ENCODE measurements at regions not wholly inside any gene's neighbourhood (a gene's known extent, or its start where the extent isn't known, plus 50 kb on each side); places are given as distances from the start of the nearest gene placed in this dataset.
"Not testable (repeated sequence)": the region's sequence is repeated elsewhere in the genome, so short reads cannot be mapped to it uniquely, and the experiment has no call there.

DNA sequence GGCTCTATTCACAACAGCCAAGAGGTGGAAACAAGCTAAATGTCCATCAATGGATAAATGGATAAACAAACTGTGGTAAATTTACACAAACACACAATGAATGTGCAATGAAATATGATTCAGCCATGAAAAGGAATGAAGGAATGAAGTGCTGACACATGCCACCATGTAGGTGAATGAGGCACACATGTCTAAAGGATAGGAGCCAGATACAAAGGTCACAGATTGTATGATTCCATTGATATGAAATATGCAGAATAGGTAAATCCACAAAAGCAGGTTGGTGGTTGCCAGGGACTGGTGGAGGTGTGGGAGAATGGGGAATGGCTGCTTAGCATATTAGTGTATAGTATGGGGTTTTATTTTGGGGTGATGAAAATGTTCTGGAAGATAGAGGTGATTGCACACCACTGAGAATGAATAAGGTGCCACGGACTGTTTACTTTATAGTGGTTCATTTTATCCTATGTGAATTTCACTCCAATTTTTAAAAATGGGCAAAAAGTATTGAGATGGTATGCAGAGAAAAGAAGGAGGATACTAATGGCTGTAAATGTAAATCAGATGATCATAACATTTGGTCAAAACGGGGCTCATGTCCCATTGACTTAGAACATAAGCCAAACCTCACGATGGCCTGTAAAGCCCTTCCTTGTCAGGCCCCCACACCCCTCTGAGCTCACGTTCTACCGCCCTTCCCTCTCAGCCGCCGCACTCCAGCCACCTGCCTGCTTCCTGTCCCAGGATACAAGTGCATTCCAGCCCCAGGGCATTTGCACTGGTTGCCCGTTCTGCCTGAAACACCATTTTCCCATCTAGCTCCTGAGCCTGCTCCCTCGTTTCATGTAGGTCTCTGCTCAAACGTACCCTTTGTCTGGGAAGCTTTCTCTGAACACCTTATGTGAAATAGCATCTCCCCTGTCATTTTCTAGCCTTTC lies 165.5 kb downstream of the DDX1 start:
- H3K4me3 ChIP-seq (replicated peaks; ENCODE audit: low read depth, low read length): no peak overlapping the region
- TF ChIP-seq, protein P1, sequence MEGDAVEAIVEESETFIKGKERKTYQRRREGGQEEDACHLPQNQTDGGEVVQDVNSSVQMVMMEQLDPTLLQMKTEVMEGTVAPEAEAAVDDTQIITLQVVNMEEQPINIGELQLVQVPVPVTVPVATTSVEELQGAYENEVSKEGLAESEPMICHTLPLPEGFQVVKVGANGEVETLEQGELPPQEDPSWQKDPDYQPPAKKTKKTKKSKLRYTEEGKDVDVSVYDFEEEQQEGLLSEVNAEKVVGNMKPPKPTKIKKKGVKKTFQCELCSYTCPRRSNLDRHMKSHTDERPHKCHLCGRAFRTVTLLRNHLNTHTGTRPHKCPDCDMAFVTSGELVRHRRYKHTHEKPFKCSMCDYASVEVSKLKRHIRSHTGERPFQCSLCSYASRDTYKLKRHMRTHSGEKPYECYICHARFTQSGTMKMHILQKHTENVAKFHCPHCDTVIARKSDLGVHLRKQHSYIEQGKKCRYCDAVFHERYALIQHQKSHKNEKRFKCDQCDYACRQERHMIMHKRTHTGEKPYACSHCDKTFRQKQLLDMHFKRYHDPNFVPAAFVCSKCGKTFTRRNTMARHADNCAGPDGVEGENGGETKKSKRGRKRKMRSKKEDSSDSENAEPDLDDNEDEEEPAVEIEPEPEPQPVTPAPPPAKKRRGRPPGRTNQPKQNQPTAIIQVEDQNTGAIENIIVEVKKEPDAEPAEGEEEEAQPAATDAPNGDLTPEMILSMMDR (IDR thresholded peaks at IDR 0.05; ENCODE audit: low read depth, low read length, missing control alignments): no peak
- DNase-seq (ENCODE audit: extremely low read depth, low read depth): no peak

DNA sequence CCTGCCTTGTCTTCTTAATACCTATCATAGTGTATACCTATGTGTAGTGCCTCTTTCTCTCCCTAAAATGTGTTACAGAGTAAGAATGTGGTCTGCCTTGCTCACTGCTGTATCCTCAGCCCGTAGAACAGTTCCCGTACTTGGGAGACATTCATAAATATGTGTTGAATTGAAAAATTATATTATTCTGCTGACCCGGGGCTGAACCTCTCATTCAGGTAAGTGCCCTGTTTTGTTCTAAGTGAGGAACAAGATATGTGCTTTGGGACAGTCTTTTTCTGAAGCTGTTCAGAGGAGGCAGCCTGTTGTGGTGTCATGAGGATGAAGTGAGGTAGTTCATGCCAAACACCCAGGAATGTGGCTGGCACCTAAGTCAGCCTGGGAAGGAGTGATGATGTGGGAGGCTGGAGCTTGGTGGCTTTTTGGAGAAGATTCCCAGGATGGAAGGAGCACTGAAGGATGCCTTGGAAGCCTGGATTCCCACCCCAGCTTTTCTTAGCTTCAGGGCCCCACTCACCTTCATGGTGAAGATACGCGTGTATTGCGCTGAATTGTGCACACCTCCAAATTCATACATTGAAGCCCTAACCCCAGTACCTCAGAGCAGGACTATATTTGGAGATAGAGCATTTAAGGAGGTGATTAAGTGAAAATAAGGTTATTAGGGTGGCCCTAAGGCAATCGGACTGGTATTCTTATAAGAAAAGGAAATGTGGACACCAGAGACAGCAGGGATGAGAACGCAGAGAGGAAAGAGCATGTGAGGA lies 166.3 kb downstream of the DDX1 start:
- TF ChIP-seq, protein P1 (IDR thresholded peaks at IDR 0.05; ENCODE audit: low read depth, low read length, missing control alignments): no peak
- H3K4me3 ChIP-seq (replicated peaks; ENCODE audit: low read depth, low read length): no peak overlapping the region
- no peak for DNase-seq (ENCODE audit: extremely low read depth, low read depth)

DNA sequence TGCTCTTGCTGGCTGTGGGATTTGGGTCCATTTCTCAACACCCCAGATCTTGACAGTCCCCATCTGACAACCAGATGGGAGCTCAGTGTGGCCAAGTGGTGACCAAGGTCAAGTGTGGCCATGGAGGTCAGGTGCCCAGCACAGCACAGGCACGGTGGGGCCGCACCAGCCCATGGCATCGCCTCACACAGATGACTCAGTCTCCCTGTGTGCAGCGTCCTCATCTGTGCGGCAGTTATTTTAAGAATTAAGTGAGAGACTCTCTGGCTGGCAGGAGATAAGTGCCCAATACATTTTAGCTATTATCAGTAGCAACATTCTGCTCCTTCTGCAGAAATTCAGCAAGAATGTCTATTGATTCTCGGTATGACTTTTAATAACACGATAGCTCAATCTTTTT lies 167.2 kb downstream of the DDX1 start:
- H3K4me3 ChIP-seq (replicated peaks; ENCODE audit: low read depth, low read length): no peak overlapping the region
- TF ChIP-seq, protein P1 (IDR thresholded peaks at IDR 0.05; ENCODE audit: low read depth, low read length, missing control alignments): no peak
- no peak for DNase-seq (ENCODE audit: extremely low read depth, low read depth)

DNA sequence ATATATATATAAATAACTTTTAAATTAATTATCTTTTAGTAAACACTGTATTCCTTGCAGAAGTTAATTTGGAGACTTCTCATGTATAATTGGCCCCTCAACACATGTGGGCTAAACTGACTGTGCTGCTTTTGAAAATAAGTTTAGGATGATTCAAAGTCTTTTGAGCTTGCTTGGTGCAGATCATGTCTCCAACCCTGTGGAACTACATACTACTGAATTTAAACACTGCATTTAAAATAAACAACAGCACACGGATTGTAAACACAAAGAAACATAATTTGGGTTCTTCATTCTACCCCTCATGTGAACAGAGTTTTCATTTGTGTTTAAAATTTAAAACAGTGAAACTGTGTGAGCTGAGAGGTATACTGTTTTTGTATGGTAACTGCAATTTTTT lies 167.7 kb downstream of the DDX1 start:
- no peak overlapping the region for H3K4me3 ChIP-seq (replicated peaks; ENCODE audit: low read depth, low read length)
- TF ChIP-seq, protein P1 (IDR thresholded peaks at IDR 0.05; ENCODE audit: low read depth, low read length, missing control alignments): no peak
- no peak for DNase-seq (ENCODE audit: extremely low read depth, low read depth)

DNA sequence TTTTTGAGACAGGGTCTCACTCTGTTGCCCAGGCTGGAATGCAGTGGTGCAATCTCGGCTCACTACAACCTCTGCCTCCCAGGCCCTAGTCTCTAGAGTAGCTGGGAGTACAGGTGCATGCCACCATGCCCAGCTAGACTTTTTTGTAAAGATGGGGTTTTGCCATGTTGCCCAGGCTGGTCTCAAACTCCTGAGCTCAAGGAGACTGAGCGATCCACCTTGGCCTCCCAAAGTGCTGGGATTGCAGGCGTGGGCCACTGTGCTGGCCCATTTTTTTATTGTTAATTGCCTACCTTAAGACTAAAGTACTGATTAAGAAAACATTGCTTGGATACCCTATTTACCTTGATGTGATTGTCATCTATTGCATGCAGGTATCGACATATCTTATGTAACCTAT lies 168.1 kb downstream of the DDX1 start:
- DNase-seq (ENCODE audit: extremely low read depth, low read depth); H3K4me3 ChIP-seq (replicated peaks; ENCODE audit: low read depth, low read length): not testable (repeated sequence)

DNA sequence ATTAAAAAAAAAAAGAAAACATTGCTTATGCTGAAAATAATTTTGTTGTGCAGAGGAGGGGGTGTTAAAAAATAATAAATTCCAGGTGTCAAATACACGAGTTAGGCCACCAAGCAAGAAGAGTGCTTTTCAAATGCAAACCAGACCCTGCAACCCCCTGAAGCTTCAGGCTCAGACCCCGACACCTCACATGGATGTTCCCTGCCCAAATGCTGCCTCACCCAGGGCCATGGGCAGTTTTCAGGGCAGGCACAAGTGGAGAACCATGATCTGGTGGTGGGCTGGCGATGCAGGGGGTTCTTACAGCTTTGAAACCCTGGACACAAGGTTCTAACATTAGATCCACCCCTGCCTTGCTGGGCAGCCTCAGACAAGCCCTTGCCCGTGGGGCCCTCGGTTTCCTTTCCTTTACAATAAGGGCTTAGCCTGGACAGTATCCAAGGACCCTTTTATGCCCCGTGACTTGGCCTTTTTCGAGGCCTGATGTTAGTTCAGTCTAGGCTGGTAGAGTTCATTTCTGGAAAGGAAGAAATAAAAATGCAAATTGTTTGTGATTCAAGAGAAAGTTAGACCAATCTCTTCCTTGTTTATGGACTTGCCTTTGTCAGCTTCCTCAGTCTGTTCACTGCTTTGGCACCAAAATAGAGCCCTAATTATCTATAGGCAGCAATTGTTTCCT lies 168.7 kb downstream of the DDX1 start:
- H3K4me3 ChIP-seq (replicated peaks; ENCODE audit: low read depth, low read length): no peak overlapping the region
- TF ChIP-seq, protein P1 (IDR thresholded peaks at IDR 0.05; ENCODE audit: low read depth, low read length, missing control alignments): no peak
- no peak for DNase-seq (ENCODE audit: extremely low read depth, low read depth)

DNA sequence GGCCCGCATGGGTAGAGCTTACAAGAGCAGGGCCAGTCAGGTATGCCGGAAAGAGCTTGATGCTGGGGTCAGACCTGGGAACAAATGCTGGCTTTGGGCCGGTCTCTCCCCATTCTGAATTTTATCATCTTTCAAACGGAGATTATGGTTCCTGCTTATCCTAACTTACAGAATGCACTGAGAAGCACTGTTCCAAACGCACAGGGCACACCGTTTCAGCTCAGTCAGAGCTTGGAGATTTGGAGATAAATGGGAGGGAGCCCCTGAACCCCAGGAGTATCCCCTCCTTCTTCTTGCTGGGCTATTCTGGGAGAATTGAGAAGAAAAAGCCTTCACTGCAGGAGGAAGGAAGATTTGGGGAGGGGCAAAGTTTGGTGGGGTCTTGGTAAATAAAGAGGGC lies 169.4 kb downstream of the DDX1 start:
- H3K4me3 ChIP-seq (replicated peaks; ENCODE audit: low read depth, low read length): no peak overlapping the region
- TF ChIP-seq, protein P1 (IDR thresholded peaks at IDR 0.05; ENCODE audit: low read depth, low read length, missing control alignments): no peak
- no peak for DNase-seq (ENCODE audit: extremely low read depth, low read depth)

Measured in HFF-Myc (cell line).